MM.1S (cell line): ENCODE measurements at regions not wholly inside any gene's neighbourhood (a gene's known extent, or its start where the extent isn't known, plus 50 kb on each side); places are given as distances from the start of the nearest gene placed in this dataset.

Experiments
- DNase-seq: peaks from one replicate; pipeline ENCODE4 v3.0.0-alpha.2; 2015
- H2AFZ ChIP-seq: fragments of 300-600 bp; sonication (generic); 2 replicates; pipeline ENCODE4 v1.6.0; 2016; ENCODE audit warnings: antibody characterized with exemption, low read length
- H3F3A ChIP-seq: fragments of 300-600 bp; sonication (generic); 2 replicates; pipeline ENCODE4 v1.6.1; 2016; ENCODE audit warnings: mild to moderate bottlenecking, antibody characterized with exemption, low read length, moderate library complexity, mixed read lengths; ENCODE audit not compliant: insufficient read depth
- H3K27ac ChIP-seq: fragments of 300-600 bp; sonication (generic); 2 replicates; pipeline ENCODE4 v1.5.1; 2016; ENCODE audit warnings: mild to moderate bottlenecking, low read length
- H3K27me3 ChIP-seq: fragments of 300-600 bp; sonication (generic); replicated peaks from 2 replicates; pipeline ENCODE4 v1.6.0; 2016; ENCODE audit warnings: low read length; ENCODE audit not compliant: insufficient read depth
- H3K36me3 ChIP-seq: fragments of 300-600 bp; sonication (generic); replicated peaks from 2 replicates; pipeline ENCODE4 v1.6.1; 2016; ENCODE audit warnings: mild to moderate bottlenecking, low read length, mixed read lengths; ENCODE audit not compliant: insufficient read depth
- H3K4me1 ChIP-seq: fragments of 300-600 bp; sonication (generic); 2 replicates; pipeline ENCODE4 v1.6.1; 2016; ENCODE audit warnings: low read length, mixed read lengths
- H3K4me2 ChIP-seq: fragments of 300-600 bp; sonication (generic); 2 replicates; pipeline ENCODE4 v1.6.0; 2016; ENCODE audit warnings: low read depth, low read length
- H3K4me3 ChIP-seq: fragments of 300-600 bp; sonication (generic); 2 replicates; pipeline ENCODE4 v1.5.1; 2016; ENCODE audit warnings: low read length, mixed read lengths
- H3K79me2 ChIP-seq: fragments of 300-600 bp; sonication (generic); 2 replicates; pipeline ENCODE4 v1.6.1; 2016; ENCODE audit warnings: mixed run types, low read length, mixed read lengths
- H3K9ac ChIP-seq: fragments of 300-600 bp; sonication (generic); 2 replicates; pipeline ENCODE4 v1.6.1; 2016; ENCODE audit warnings: low read length, mixed read lengths
- H3K9me2 ChIP-seq: fragments of 300-600 bp; sonication (generic); replicated peaks from 2 replicates; pipeline ENCODE4 v1.6.1; 2016; ENCODE audit warnings: mild to moderate bottlenecking, low read length, mixed read lengths; ENCODE audit not compliant: insufficient read depth
- H3K9me3 ChIP-seq: fragments of 300-600 bp; sonication (generic); replicated peaks from 2 replicates; pipeline ENCODE4 v1.6.1; 2016; ENCODE audit warnings: mild to moderate bottlenecking, low read length, mixed read lengths; ENCODE audit not compliant: insufficient read depth
- H4K20me1 ChIP-seq: fragments of 300-600 bp; sonication (generic); 2 replicates; pipeline ENCODE4 v1.6.1; 2016; ENCODE audit warnings: mild to moderate bottlenecking, low read length, moderate library complexity, mixed read lengths; ENCODE audit not compliant: insufficient read depth
- CTCF ChIP-seq: fragments of 300-600 bp; sonication (generic); IDR thresholded peaks from 2 replicates; pipeline ENCODE4 v1.5.1; 2016; ENCODE audit warnings: antibody characterized with exemption, low read length, mixed read lengths
- EZH2 ChIP-seq: fragments of 300-600 bp; sonication (generic); optimal IDR thresholded peaks from 2 replicates; pipeline ENCODE3; 2017; ENCODE audit warnings: low read depth, mild to moderate bottlenecking, antibody characterized with exemption, low read length, mixed read lengths
- EZH2phosphoT487 ChIP-seq: fragments of 300-600 bp; sonication (generic); IDR thresholded peaks from 2 replicates; pipeline ENCODE4 v1.6.1; 2018; ENCODE audit warnings: antibody characterized with exemption, low read length

GRCh38 chr2:139357972-139358371 lies 577.8 kb upstream of the NXPH2 start:
- H2AFZ ChIP-seq = no peak overlapping the region

GRCh38 chr2:139354518-139354917 lies 574.3 kb upstream of the NXPH2 start:
- peak; percentile 30 for DNase-seq
- TF ChIP-seq EZH2phosphoT487 = no peak
- no peak for TF ChIP-seq EZH2
- no peak for TF ChIP-seq CTCF
- Histone ChIP-seq H3K27ac (no peak overlapping the region), H3K27me3 (no peaks in the 10 kb centered on the region), H3K4me1 (no peaks in the 10 kb centered on the region), H3F3A (no peaks in the 10 kb centered on the region), H3K36me3 (no peaks in the 10 kb centered on the region), H2AFZ (no peak overlapping the region), H3K9me3 (no peaks in the 10 kb centered on the region), H3K9me2 (no peaks in the 10 kb centered on the region), H4K20me1 (no peaks in the 10 kb centered on the region), H3K79me2 (no peaks in the 10 kb centered on the region), H3K9ac (no peak overlapping the region), H3K4me3 (no peak overlapping the region), H3K4me2 (no peak overlapping the region)

More at GRCh38 chr2:139357972-139358371, 577.8 kb upstream of the NXPH2 start:
- H3F3A ChIP-seq = no peaks in the 10 kb centered on the region
- H3K79me2 ChIP-seq = no peaks in the 10 kb centered on the region
- TF ChIP-seq CTCF (no peak), EZH2phosphoT487 (no peak), EZH2 (no peak)
- H3K27ac ChIP-seq = no peak overlapping the region
- DNase-seq = no peak
- no peak overlapping the region for H3K4me3 ChIP-seq
- H3K9ac ChIP-seq = no peak overlapping the region
- H3K9me2 ChIP-seq = no peaks in the 10 kb centered on the region
- H3K36me3 ChIP-seq = no peaks in the 10 kb centered on the region
- no peaks in the 10 kb centered on the region for H3K9me3 ChIP-seq
- H3K4me1 ChIP-seq = no peaks in the 10 kb centered on the region
- no peaks in the 10 kb centered on the region for H3K27me3 ChIP-seq
- no peak overlapping the region for H3K4me2 ChIP-seq
- no peaks in the 10 kb centered on the region for H4K20me1 ChIP-seq

- DNase-seq = no peak
Observed at GRCh38 chr2:139353874-139354273, 573.7 kb upstream of the NXPH2 start.

More at GRCh38 chr2:139353874-139354273, 573.7 kb upstream of the NXPH2 start:
- no peaks in the 10 kb centered on the region for H3F3A ChIP-seq
- H3K9ac ChIP-seq = no peak overlapping the region
- no peak overlapping the region for H3K4me3 ChIP-seq
- no peaks in the 10 kb centered on the region for H3K9me3 ChIP-seq
- H4K20me1 ChIP-seq = no peaks in the 10 kb centered on the region
- H3K36me3 ChIP-seq = no peaks in the 10 kb centered on the region
- H3K27ac ChIP-seq = no peak overlapping the region
- no peak overlapping the region for H2AFZ ChIP-seq
- no peaks in the 10 kb centered on the region for H3K79me2 ChIP-seq
- TF ChIP-seq CTCF (no peak), EZH2phosphoT487 (no peak), EZH2 (no peak)
- H3K9me2 ChIP-seq = no peaks in the 10 kb centered on the region
- no peaks in the 10 kb centered on the region for H3K27me3 ChIP-seq
- H3K4me2 ChIP-seq = no peak overlapping the region
- H3K4me1 ChIP-seq = no peaks in the 10 kb centered on the region
